ENCODE measurements at regions not wholly inside any gene's neighbourhood (a gene's known extent, or its start where the extent isn't known, plus 50 kb on each side); places are given as distances from the start of the nearest gene placed in this dataset.

DNA sequence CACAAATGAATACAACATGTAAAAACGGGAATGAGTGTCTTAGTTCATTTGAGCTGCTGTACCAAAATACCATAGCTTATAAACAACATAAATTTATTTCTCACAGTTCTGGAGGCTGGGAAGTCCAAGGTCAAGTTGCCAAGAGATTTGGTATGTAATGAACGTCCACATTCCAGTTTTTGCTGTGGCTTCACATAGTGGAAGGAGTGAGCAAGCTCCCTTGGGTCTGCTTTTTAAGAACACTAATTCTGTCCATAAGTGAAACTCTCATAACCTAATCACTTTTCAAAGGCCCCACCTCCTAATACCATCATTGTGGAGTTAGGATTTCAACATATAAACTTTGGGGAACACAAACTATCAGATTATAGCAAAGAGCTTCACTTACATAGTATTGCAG is 1189.6 kb downstream of the PCDH9 start:
- Histone ChIP-seq H2AFZ (ENCODE audit: low read depth, low read length) (no peak overlapping the region), H3K9ac (ENCODE audit: low read length) (no peak overlapping the region), H3K4me3 (ENCODE audit: low read length) (no peak overlapping the region), H3K27ac (ENCODE audit: low read length) (no peak overlapping the region), H3K79me2 (ENCODE audit: low read length) (no peaks in the 10 kb centered on the region), H3K27me3 (ENCODE audit: low read depth, low read length) (no peaks in the 10 kb centered on the region), H3K4me2 (ENCODE audit: low read length) (no peak overlapping the region), H3K4me1 (ENCODE audit: low read length) (0 out of 2 replicates have a peak, but pooled peaks cover 6% of the 10 kb centered on the region), H3K36me3 (replicated peaks; ENCODE audit: low read depth, low read length) (no peaks in the 10 kb centered on the region), H4K20me1 (ENCODE audit: insufficient read depth, low read length) (no peaks in the 10 kb centered on the region), H3K9me3 (ENCODE audit: insufficient read depth, low read length) (no peaks in the 10 kb centered on the region)
- TF ChIP-seq EZH2phosphoT487 (IDR thresholded peaks at IDR 0.05; ENCODE audit: low read depth) = no peak
- TF ChIP-seq, protein P1, sequence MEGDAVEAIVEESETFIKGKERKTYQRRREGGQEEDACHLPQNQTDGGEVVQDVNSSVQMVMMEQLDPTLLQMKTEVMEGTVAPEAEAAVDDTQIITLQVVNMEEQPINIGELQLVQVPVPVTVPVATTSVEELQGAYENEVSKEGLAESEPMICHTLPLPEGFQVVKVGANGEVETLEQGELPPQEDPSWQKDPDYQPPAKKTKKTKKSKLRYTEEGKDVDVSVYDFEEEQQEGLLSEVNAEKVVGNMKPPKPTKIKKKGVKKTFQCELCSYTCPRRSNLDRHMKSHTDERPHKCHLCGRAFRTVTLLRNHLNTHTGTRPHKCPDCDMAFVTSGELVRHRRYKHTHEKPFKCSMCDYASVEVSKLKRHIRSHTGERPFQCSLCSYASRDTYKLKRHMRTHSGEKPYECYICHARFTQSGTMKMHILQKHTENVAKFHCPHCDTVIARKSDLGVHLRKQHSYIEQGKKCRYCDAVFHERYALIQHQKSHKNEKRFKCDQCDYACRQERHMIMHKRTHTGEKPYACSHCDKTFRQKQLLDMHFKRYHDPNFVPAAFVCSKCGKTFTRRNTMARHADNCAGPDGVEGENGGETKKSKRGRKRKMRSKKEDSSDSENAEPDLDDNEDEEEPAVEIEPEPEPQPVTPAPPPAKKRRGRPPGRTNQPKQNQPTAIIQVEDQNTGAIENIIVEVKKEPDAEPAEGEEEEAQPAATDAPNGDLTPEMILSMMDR (IDR thresholded peaks at IDR 0.05; ENCODE audit: low read depth, low read length) = no peak

DNA sequence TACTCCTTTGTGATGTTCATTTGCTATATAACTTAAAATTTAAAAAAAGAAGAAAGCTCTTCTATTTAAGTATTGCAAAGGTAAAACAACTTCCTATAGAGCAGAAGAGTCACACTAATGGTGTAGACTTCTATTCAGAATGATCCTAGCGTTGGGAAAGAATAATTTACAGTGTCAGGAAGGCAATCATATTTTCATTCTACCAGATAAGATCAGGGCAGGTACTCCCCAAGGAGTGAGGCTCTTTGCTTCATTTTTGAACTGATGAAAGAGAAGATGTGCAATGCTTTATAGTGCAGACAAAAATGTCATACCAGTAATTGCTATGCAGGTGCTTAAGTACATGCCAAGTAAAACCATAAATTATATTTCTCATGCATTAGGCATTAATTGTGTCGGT is 1193.0 kb downstream of the PCDH9 start:
- Histone ChIP-seq H3K79me2 (ENCODE audit: low read length) (no peaks in the 10 kb centered on the region), H3K9ac (ENCODE audit: low read length) (no peak overlapping the region), H4K20me1 (ENCODE audit: insufficient read depth, low read length) (no peaks in the 10 kb centered on the region), H3K36me3 (replicated peaks; ENCODE audit: low read depth, low read length) (no peaks in the 10 kb centered on the region), H3K4me3 (ENCODE audit: low read length) (no peak overlapping the region), H3K9me3 (ENCODE audit: insufficient read depth, low read length) (0 out of 2 replicates have a peak, but pooled peaks cover 4% of the 10 kb centered on the region), H2AFZ (ENCODE audit: low read depth, low read length) (no peak overlapping the region), H3K27me3 (ENCODE audit: low read depth, low read length) (no peaks in the 10 kb centered on the region), H3K4me1 (ENCODE audit: low read length) (0 out of 2 replicates have a peak, but pooled peaks cover 11% of the 10 kb centered on the region), H3K27ac (ENCODE audit: low read length) (no peak overlapping the region), H3K4me2 (ENCODE audit: low read length) (no peak overlapping the region)
- TF ChIP-seq, protein P1 (IDR thresholded peaks at IDR 0.05; ENCODE audit: low read depth, low read length) = no peak
- no peak for TF ChIP-seq EZH2phosphoT487 (IDR thresholded peaks at IDR 0.05; ENCODE audit: low read depth)

- Histone ChIP-seq H3K27ac (ENCODE audit: low read length) (no peak overlapping the region), H3K4me1 (ENCODE audit: low read length) (0 out of 2 replicates have a peak, but pooled peaks cover 11% of the 10 kb centered on the region), H4K20me1 (ENCODE audit: insufficient read depth, low read length) (no peaks in the 10 kb centered on the region), H3K4me3 (ENCODE audit: low read length) (no peak overlapping the region), H3K4me2 (ENCODE audit: low read length) (no peak overlapping the region), H3K79me2 (ENCODE audit: low read length) (no peaks in the 10 kb centered on the region), H3K9me3 (ENCODE audit: insufficient read depth, low read length) (0 out of 2 replicates have a peak, but pooled peaks cover 4% of the 10 kb centered on the region), H3K27me3 (ENCODE audit: low read depth, low read length) (no peaks in the 10 kb centered on the region), H3K9ac (ENCODE audit: low read length) (no peak overlapping the region), H2AFZ (ENCODE audit: low read depth, low read length) (no peak overlapping the region), H3K36me3 (replicated peaks; ENCODE audit: low read depth, low read length) (no peaks in the 10 kb centered on the region)
- TF ChIP-seq, protein P1 (IDR thresholded peaks at IDR 0.05; ENCODE audit: low read depth, low read length) = no peak
- TF ChIP-seq EZH2phosphoT487 (IDR thresholded peaks at IDR 0.05; ENCODE audit: low read depth) = no peak
Observed at GRCh38 chr13:66036636-66037035, 1193.5 kb downstream of the PCDH9 start.

- 0 out of 2 replicates have a peak, but pooled peaks cover 4% of the 10 kb centered on the region for H3K9me3 ChIP-seq (ENCODE audit: insufficient read depth, low read length)
- no peaks in the 10 kb centered on the region for H4K20me1 ChIP-seq (ENCODE audit: insufficient read depth, low read length)
- no peak overlapping the region for H3K9ac ChIP-seq (ENCODE audit: low read length)
- H3K27ac ChIP-seq (ENCODE audit: low read length) = no peak overlapping the region
- no peak overlapping the region for H3K4me3 ChIP-seq (ENCODE audit: low read length)
- 0 out of 2 replicates have a peak, but pooled peaks cover 11% of the 10 kb centered on the region for H3K4me1 ChIP-seq (ENCODE audit: low read length)
- H3K79me2 ChIP-seq (ENCODE audit: low read length) = no peaks in the 10 kb centered on the region
- no peaks in the 10 kb centered on the region for H3K36me3 ChIP-seq (replicated peaks; ENCODE audit: low read depth, low read length)
- H3K4me2 ChIP-seq (ENCODE audit: low read length) = no peak overlapping the region
- H2AFZ ChIP-seq (ENCODE audit: low read depth, low read length) = no peak overlapping the region
- no peaks in the 10 kb centered on the region for H3K27me3 ChIP-seq (ENCODE audit: low read depth, low read length)
- no peak for TF ChIP-seq EZH2phosphoT487 (IDR thresholded peaks at IDR 0.05; ENCODE audit: low read depth)
- TF ChIP-seq, protein P1 (IDR thresholded peaks at IDR 0.05; ENCODE audit: low read depth, low read length) = no peak
Observed at GRCh38 chr13:66036024-66036614, 1194.0 kb downstream of the PCDH9 start.
